GM19023 (cell line): ENCODE measurements at regions not wholly inside any gene's neighbourhood (a gene's known extent, or its start where the extent isn't known, plus 50 kb on each side); places are given as distances from the start of the nearest gene placed in this dataset.

Experiments
- ATAC-seq: cut with Tn5 transposase; IDR thresholded peaks from one replicate; pipeline ENCODE4 v1.9.1; 2021; ENCODE audit warnings: mild to moderate bottlenecking, moderate library complexity; ENCODE audit not compliant: unreplicated experiment

- ATAC-seq: no peak
Measured at GRCh38 chr14:58923751-58924405, 264.6 kb upstream of the DAAM1 start.

DNA sequence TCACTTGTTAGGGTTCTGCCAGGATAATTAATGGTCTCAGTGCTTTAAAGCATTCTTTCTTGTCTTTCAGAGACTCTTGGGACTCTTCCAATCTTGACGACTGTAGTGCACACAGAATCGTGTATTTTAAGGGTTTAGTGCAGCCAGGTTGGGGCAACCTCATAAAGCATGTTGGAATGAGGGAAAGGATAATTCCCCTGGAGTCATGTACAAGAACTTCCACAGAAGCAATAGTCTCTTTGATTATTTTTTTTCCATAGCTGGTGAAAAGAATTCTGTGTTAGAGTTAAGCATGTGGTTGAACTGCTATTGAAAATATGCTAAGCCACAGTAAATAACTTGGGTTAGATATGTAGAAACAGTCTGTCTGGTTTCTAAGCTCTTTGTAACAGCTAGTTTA is 246.8 kb upstream of the DAAM1 start:
- no peak for ATAC-seq

DNA sequence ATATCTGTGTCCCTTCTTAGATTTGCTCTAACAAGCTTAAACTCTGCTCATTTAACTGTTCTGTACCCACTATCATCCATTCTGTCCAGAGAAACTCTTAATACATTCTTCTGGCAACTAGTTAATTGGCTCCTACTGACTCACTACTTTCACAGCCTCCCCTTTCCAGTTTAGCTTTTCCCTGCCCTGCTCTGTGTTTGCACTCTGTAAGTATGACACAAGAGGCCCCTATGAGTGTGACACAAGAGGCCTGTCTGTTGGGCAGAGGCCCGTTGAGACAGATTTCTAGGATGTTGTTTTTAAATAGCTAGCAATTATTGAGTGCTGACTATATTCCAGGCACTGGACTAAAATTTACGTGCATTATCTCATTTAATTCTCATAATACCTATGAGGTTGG is 246.0 kb upstream of the DAAM1 start:
- no peak for ATAC-seq

GRCh38 chr14:58944343-58944967 is 244.0 kb upstream of the DAAM1 start:
- ATAC-seq: no peak

- no peak for ATAC-seq
Measured at GRCh38 chr14:58944968-58945356, 243.5 kb upstream of the DAAM1 start.

- no peak for ATAC-seq
Measured at GRCh38 chr14:58946431-58946830, 242.0 kb upstream of the DAAM1 start.

DNA sequence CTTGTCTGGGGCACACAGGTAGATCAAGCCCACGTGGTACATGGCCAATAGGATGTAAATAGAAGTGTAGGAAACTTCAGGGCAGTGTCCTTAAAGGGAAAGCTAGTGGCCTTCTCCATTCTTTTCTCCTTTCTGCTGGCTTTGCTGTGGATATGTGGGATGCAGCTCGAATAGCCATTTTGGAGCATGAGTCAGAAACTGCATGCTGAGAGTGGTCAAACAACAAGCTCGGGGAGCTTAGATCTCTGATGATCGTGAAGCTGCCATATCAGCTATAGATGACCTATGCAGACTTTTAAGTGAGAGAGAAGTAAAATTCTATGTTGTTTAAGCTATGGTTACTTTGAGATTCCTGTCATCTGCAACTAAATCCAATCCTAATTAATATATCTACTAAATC is 241.3 kb upstream of the DAAM1 start:
- ATAC-seq: no peak

GRCh38 chr14:58947814-58948445 is 240.5 kb upstream of the DAAM1 start:
- no peak for ATAC-seq

GRCh38 chr14:58950555-58950954 is 237.9 kb upstream of the DAAM1 start:
- ATAC-seq: no peak

DNA sequence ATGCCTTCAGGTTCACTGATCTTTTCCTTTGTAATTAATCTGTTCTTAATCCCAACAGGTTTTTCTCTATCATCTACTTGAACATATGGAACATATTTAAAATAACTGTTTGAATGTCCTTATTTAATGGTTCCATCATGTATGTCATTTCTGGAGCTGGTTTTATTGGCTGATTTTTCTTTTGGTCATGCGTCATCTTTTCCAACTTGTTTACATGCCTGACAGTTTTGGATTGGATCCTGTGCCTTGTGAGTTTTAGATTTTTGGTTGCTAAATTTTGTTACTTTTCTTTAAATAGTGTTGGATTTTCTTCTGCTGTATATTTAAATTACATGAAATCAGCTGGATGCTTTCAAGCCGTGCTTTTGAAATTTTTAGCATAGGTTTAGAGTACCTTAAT is 237.3 kb upstream of the DAAM1 start:
- no peak for ATAC-seq

- no peak for ATAC-seq
Measured at GRCh38 chr14:58954052-58954451, 234.4 kb upstream of the DAAM1 start.

GRCh38 chr14:58954901-58955861 is 233.3 kb upstream of the DAAM1 start:
- no peak for ATAC-seq

DNA sequence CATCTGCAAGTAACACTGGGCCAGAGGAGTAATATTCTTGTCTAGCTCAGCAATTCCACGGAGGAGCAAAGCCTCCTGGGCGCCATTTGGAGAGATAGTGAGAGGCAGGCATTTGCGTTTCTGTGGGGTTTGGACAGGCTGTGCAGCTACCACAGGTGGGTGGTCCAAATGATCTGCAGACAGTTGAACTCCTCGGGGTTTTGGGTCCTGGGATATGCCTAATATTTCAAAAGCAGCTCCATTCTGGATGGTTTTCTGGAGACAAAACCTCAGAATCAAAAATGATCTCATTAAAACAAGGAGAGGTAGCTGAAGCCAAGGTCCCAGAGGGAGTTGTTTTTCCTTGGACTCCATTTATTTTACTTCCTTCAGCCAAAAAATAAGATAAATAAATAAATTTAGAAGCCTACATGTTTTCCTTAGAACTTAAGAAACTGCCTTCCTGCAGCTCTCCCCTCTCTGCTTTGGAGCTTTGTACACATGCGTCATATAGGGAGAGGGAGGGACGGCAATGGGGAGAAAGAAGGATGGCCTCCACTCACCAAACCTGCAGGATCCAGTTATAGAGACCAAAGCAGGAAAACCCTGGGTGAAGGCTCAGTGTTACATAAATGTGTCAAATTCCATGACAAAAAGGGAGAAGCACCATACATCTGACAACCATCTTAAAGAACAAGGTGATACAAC is 227.3 kb upstream of the DAAM1 start:
- no peak for ATAC-seq

GRCh38 chr14:58963873-58964597 is 224.4 kb upstream of the DAAM1 start:
- ATAC-seq: no peak

DNA sequence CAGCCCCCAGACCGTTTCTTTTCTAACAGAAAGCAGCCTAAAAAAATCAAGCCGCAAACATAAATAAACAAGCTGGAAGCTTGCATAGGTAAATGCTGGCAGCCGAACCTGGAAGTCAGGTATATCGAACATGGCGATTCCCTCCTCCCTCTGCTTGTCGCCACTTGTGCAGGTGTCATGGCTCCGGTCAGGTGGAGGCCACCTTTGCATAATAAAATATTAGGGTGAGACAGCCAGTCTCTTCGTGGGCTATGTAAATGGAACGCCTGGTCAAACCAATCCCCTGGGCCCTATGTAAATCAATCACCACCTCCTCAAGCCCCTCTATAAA is 223.9 kb upstream of the DAAM1 start:
- no peak for ATAC-seq

DNA sequence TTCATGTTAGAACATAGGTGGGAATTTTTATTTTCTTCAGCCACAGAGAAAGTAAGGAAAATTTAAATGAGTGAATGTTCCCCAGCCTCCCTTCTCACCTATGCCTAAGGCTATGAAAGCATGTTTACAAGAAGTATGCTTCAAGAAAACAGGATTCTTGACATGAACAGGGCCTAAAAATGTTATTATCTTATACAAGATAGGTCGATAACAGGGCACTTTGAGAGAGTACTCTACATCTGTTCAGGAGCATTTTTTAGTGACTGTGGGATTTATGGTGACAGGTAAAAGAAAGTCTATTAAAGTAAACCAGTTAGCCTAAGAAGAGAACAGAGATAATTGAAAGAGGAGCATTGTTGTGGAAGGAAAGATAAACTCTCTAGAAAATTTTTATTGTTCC is 222.9 kb upstream of the DAAM1 start:
- ATAC-seq: no peak

DNA sequence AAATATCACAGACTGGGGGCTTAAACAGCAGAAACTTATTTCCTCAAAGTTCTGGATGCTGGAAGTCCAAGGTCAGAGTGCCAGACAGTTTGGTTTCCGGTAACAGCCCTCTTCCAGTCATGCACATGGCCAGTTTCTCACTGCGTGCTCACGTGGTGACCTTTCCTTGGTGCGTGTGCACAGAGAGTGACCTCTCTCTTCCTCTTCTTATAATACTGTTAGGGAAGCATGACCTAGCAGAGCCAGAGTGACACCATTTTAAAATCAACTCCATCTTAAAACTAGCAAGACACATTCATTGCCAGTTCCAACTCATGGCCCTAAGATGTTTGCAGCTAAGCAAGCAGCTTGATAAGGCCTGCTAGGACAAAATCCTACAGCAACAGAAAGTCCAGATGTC is 221.5 kb upstream of the DAAM1 start:
- no peak for ATAC-seq

DNA sequence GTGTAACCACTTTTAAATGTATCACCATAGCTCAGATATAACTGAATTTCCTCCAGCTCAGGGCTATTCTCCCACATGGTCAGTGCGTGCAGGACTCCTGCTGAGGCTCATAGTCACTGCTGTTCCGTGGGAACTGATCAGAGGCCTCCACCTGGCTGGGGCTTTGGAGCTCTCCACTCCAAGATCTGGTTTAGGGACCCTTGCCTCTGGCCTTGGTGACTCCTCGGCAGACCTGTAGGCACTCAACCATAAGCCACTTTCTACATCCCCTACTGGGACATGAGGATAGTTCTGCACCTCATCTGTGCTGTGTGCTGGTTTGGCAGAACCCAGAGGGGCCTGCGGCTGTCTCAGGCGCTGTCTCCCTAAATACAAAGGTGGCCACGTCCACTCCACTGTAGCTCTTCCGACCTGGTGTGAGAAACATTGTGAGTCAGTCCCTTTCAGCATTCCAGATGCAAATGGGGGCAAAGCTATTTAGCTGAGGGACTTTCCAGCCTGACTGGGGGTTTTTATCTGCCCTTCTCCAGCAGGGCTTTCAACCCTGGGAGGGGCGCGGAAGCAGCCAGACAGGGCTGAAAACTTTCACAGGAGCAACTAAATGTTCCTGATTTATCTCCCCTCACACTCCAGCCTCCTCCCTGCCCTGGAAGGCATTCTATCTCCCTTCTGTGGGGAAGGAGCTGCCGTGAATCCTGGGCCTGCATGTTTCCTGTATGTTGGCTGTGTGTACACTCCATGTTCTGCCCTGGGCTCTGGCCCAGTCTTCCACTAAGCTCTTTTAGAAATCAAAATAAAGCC is 218.3 kb upstream of the DAAM1 start:
- ATAC-seq: peak; percentile 65

DNA sequence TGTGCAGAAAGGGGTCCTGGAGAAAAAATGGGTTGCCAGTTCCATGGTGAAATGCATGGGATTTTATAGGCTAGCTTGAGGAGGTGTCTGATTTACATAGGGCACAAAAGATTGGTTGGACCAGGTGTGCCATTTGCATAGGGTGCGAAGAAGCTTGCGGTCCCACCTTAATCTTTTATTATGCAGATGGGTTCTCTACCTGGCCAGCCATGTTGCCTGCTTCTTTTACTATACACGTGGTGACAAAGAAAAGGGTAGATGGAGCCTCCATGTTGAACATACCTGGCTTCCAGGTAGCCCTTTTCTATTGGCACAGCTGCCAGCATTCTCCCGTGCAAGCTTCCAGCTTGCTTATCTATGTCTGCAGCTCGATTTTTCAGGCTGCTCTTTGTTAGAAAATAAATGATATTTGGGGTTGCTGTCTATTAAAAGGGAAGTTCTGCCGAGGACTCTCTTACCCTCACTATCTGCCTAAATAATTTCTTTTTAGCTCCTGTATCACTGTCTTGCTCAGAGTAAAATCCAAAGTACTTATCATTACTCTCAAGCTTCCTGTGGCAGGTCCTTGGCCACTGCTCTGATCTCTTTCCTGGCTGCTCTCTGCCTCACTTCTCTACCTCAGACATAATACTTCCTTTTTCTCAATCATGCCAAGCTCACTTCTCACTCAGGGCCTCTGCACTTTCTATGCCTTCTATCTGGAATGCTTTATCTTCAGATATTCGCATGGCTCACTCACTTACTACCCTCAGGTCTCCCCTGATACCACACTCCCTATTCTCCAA is 216.0 kb upstream of the DAAM1 start:
- ATAC-seq: no peak
